NB4 (cell line): ENCODE measurements at regions not wholly inside any gene's neighbourhood (a gene's known extent, or its start where the extent isn't known, plus 50 kb on each side); places are given as distances from the start of the nearest gene placed in this dataset.

ENCODE experiments used
- MYC ChIP-seq: IDR thresholded peaks from 2 replicates; pipeline ENCODE4 v1.6.1; 2011; ENCODE audit warnings: low read depth, low read length
- POLR2A ChIP-seq: IDR thresholded peaks from 2 replicates; pipeline ENCODE4 v1.6.1; 2011; ENCODE audit warnings: mild to moderate bottlenecking; ENCODE audit not compliant: insufficient read length; ENCODE audit errors: extremely low read depth
- TF ChIP-seq, protein P1 (sequence below): IDR thresholded peaks from one replicate; pipeline ENCODE4 v1.5.1; 2012; ENCODE audit warnings: low read depth, low read length
- TF ChIP-seq, protein P2 (sequence below): IDR thresholded peaks from 2 replicates; pipeline ENCODE4 v1.6.1; 2011; ENCODE audit warnings: low read depth, low read length

GRCh38 chr6:15841937-15842726 is 179.3 kb upstream of the DTNBP1 start:
- TF ChIP-seq, protein P1, sequence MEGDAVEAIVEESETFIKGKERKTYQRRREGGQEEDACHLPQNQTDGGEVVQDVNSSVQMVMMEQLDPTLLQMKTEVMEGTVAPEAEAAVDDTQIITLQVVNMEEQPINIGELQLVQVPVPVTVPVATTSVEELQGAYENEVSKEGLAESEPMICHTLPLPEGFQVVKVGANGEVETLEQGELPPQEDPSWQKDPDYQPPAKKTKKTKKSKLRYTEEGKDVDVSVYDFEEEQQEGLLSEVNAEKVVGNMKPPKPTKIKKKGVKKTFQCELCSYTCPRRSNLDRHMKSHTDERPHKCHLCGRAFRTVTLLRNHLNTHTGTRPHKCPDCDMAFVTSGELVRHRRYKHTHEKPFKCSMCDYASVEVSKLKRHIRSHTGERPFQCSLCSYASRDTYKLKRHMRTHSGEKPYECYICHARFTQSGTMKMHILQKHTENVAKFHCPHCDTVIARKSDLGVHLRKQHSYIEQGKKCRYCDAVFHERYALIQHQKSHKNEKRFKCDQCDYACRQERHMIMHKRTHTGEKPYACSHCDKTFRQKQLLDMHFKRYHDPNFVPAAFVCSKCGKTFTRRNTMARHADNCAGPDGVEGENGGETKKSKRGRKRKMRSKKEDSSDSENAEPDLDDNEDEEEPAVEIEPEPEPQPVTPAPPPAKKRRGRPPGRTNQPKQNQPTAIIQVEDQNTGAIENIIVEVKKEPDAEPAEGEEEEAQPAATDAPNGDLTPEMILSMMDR = no peak
- TF ChIP-seq POLR2A (no peak), MYC (no peak)
- TF ChIP-seq, protein P2, sequence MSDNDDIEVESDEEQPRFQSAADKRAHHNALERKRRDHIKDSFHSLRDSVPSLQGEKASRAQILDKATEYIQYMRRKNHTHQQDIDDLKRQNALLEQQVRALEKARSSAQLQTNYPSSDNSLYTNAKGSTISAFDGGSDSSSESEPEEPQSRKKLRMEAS = no peak
